ENCODE measurements at regions not wholly inside any gene's neighbourhood (a gene's known extent, or its start where the extent isn't known, plus 50 kb on each side); places are given as distances from the start of the nearest gene placed in this dataset.

- no peak for TF ChIP-seq CTCF (IDR thresholded peaks at IDR 0.05; ENCODE audit: low read length, missing control alignments)
- DNase-seq (ENCODE audit: low read depth) = no peak
Measured at GRCh38 chr17:12566291-12566690, 99.4 kb upstream of the MYOCD start.

GRCh38 chr17:12567077-12568053 is 98.3 kb upstream of the MYOCD start:
- no peak for DNase-seq (ENCODE audit: low read depth)
- no peak for TF ChIP-seq CTCF (IDR thresholded peaks at IDR 0.05; ENCODE audit: low read length, missing control alignments)
- H3K4me3 ChIP-seq (replicated peaks; ENCODE audit: low read depth, low read length) = no peak overlapping the region

More at GRCh38 chr17:12566291-12566690, 99.4 kb upstream of the MYOCD start:
- H3K4me3 ChIP-seq (replicated peaks; ENCODE audit: low read depth, low read length) = no peak overlapping the region

- no peak overlapping the region for H3K4me3 ChIP-seq (replicated peaks; ENCODE audit: low read depth, low read length)
- no peak for TF ChIP-seq CTCF (IDR thresholded peaks at IDR 0.05; ENCODE audit: low read length, missing control alignments)
- no peak for DNase-seq (ENCODE audit: low read depth)
Measured at GRCh38 chr17:12568358-12569251, 97.1 kb upstream of the MYOCD start.

- H3K4me3 ChIP-seq (replicated peaks; ENCODE audit: low read depth, low read length) = no peak overlapping the region
- DNase-seq (ENCODE audit: low read depth) = no peak
- no peak for TF ChIP-seq CTCF (IDR thresholded peaks at IDR 0.05; ENCODE audit: low read length, missing control alignments)
Measured at GRCh38 chr17:12571606-12572005, 94.1 kb upstream of the MYOCD start.

- no peak overlapping the region for H3K4me3 ChIP-seq (replicated peaks; ENCODE audit: low read depth, low read length)
- DNase-seq (ENCODE audit: low read depth) = no peak
- no peak for TF ChIP-seq CTCF (IDR thresholded peaks at IDR 0.05; ENCODE audit: low read length, missing control alignments)
Measured at GRCh38 chr17:12574525-12574924, 91.2 kb upstream of the MYOCD start.

- no peak for DNase-seq (ENCODE audit: low read depth)
- no peak for TF ChIP-seq CTCF (IDR thresholded peaks at IDR 0.05; ENCODE audit: low read length, missing control alignments)
Measured at GRCh38 chr17:12575641-12576040, 90.0 kb upstream of the MYOCD start.

More at GRCh38 chr17:12575641-12576040, 90.0 kb upstream of the MYOCD start:
- H3K4me3 ChIP-seq (replicated peaks; ENCODE audit: low read depth, low read length) = no peak overlapping the region

All from fibroblast of pulmonary artery (primary cell).